Activated naive CD8-positive, alpha-beta T cell treated with anti-CD3 and anti-CD28 coated beads, Interleukin-2, amount 50 U/mL, for 24 hours (primary cell): ENCODE measurements at regions not wholly inside any gene's neighbourhood (a gene's known extent, or its start where the extent isn't known, plus 50 kb on each side); places are given as distances from the start of the nearest gene placed in this dataset.
"Not testable (repeated sequence)": the region's sequence is repeated elsewhere in the genome, so short reads cannot be mapped to it uniquely, and the experiment has no call there.

ENCODE experiments used
- ATAC-seq: fragments of 150-1000 bp; cut with Tn5 transposase; one replicate; pipeline ENCODE4 v1.10.0; 2021
- DNase-seq: peaks from one replicate; pipeline ENCODE4 v3.0.0; 2021
- H3K27ac Mint-ChIP-seq: one replicate; pipeline ENCODE4 v1.8.0; 2021; ENCODE audit warnings: mild to moderate bottlenecking, mixed read lengths
- H3K27me3 Mint-ChIP-seq: one replicate; pipeline ENCODE4 v1.8.0; 2021; ENCODE audit warnings: mixed read lengths
- H3K36me3 Mint-ChIP-seq: one replicate; pipeline ENCODE4 v1.8.0; 2021; ENCODE audit warnings: low read depth, mixed read lengths
- H3K4me1 Mint-ChIP-seq: one replicate; pipeline ENCODE4 v1.8.0; 2021; ENCODE audit warnings: mixed read lengths
- H3K4me3 Mint-ChIP-seq: one replicate; pipeline ENCODE4 v1.8.0; 2021; ENCODE audit warnings: mild to moderate bottlenecking, moderate library complexity, mixed read lengths
- H3K9me3 Mint-ChIP-seq: one replicate; pipeline ENCODE4 v1.8.0; 2021; ENCODE audit warnings: mixed read lengths

DNA sequence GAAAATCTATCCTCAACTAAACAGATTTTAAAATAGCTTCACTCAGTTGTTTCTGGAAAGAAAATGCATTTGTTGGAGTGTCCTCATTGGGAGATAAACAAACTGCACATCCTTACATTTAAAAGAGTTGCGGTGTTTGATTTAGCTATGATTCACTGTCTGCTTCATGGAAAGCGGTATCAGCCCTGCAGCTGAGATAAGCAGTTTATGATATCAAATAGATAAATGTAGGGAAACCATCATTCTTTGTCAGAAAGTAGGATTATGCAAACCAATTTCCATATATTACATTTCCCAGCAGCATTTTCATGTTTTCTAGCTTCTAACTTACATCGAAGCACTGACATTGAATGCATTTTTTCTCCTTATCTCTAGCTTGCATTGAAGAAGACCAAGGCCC, 698.9 kb downstream of the DIPK2A start:
- no peak overlapping the region for H3K4me3 Mint-ChIP-seq
- H3K4me1 Mint-ChIP-seq, result no peaks in the 10 kb centered on the region
- DNase-seq, result no peak
- no peak for ATAC-seq
- no peaks in the 10 kb centered on the region for H3K27me3 Mint-ChIP-seq
- no peak overlapping the region for H3K27ac Mint-ChIP-seq
- H3K9me3 Mint-ChIP-seq, result peaks cover 8% of the 10 kb centered on the region
- H3K36me3 Mint-ChIP-seq, result peaks cover 2% of the 10 kb centered on the region

DNA sequence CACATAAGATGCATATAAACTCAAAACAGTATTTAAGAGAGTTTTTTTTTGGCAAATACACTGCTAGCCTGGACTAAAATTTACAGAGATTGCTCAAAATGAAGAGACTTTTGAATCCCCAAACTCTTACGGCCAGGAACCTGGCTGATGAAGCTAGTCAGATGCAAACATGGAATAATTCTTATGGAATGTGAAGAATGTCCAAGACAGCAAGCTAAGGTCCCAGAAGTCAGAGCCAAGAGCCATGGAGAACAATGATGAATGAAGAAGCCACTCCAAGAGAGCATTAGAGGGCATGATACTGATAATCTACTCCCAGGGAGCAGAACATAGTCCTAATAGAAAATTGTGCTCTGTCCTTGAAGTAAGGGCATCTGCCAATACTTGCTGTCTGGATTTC, 705.5 kb downstream of the DIPK2A start:
- H3K27ac Mint-ChIP-seq, result no peak overlapping the region
- no peaks in the 10 kb centered on the region for H3K4me1 Mint-ChIP-seq
- H3K36me3 Mint-ChIP-seq, result no peaks in the 10 kb centered on the region
- H3K9me3 Mint-ChIP-seq, result peaks cover 4% of the 10 kb centered on the region
- ATAC-seq (no peak), DNase-seq (no peak)
- H3K4me3 Mint-ChIP-seq, result no peak overlapping the region
- H3K27me3 Mint-ChIP-seq, result no peaks in the 10 kb centered on the region

DNA sequence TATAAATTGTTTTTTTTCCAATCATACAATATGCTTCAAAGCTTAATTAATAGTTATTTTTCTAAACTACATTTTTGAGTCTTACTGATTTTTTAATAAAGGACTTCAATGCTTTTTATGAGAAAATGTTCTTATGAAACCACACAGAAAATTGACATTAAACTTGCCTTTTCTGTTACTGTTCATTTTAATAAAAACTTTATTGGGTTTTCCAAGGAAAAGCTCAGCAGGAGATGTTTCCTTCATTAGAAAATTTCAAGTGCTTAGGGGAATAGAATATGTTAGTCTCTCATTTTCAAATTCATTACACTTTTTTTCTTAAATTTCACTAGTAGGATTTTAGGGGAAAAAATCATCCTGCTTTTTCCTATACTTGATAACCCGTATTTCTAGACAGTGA, 711.4 kb downstream of the DIPK2A start:
- no peak for DNase-seq
- no peaks in the 10 kb centered on the region for H3K27me3 Mint-ChIP-seq
- peaks cover 4% of the 10 kb centered on the region for H3K9me3 Mint-ChIP-seq
- no peak for ATAC-seq
- H3K4me3 Mint-ChIP-seq, result no peak overlapping the region
- H3K36me3 Mint-ChIP-seq, result no peaks in the 10 kb centered on the region
- no peak overlapping the region for H3K27ac Mint-ChIP-seq
- H3K4me1 Mint-ChIP-seq, result no peaks in the 10 kb centered on the region

GRCh38 chr3:144687862-144688261, 716.2 kb downstream of the DIPK2A start:
- no peak for DNase-seq
- no peaks in the 10 kb centered on the region for H3K4me1 Mint-ChIP-seq
- no peak for ATAC-seq
- no peaks in the 10 kb centered on the region for H3K27me3 Mint-ChIP-seq
- H3K27ac Mint-ChIP-seq, result no peak overlapping the region
- H3K4me3 Mint-ChIP-seq, result no peak overlapping the region
- H3K36me3 Mint-ChIP-seq, result no peaks in the 10 kb centered on the region
- H3K9me3 Mint-ChIP-seq, result no peaks in the 10 kb centered on the region

DNA sequence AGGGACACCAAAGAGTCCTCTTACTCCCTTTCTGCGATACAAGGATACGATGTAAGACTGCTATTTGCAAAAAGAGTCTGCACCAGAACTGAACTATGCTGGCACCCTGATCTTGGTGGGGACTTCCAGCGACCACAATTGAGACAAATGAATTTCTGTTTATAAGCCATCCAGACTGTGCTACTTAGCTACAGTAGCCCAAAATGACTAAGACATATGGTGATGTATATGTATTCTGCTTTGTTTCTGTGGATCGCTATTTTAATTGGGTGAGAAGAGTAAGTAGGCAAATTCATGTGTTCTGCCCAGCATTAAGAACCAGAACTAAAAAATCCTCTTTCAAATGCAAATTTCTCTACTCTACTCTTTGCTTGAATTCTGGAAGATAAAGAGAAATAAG, 720.9 kb downstream of the DIPK2A start:
- Mint-ChIP-seq H3K27ac (no peak overlapping the region), H3K4me3 (no peak overlapping the region), H3K27me3 (no peaks in the 10 kb centered on the region), H3K9me3 (no peaks in the 10 kb centered on the region), H3K36me3 (no peaks in the 10 kb centered on the region), H3K4me1 (no peaks in the 10 kb centered on the region)
- ATAC-seq (no peak), DNase-seq (no peak)

GRCh38 chr3:144708437-144708836, 736.8 kb downstream of the DIPK2A start:
- no peak overlapping the region for H3K27ac Mint-ChIP-seq
- no peaks in the 10 kb centered on the region for H3K27me3 Mint-ChIP-seq
- no peak overlapping the region for H3K4me3 Mint-ChIP-seq
- DNase-seq (no peak), ATAC-seq (no peak)
- H3K36me3 Mint-ChIP-seq, result no peaks in the 10 kb centered on the region
- H3K4me1 Mint-ChIP-seq, result no peaks in the 10 kb centered on the region
- peaks cover 5% of the 10 kb centered on the region for H3K9me3 Mint-ChIP-seq

GRCh38 chr3:144737281-144737680, 765.7 kb downstream of the DIPK2A start:
- Mint-ChIP-seq H3K9me3 (no peaks in the 10 kb centered on the region), H3K27me3 (no peaks in the 10 kb centered on the region), H3K4me1 (no peaks in the 10 kb centered on the region), H3K27ac (no peak overlapping the region), H3K4me3 (no peak overlapping the region), H3K36me3 (no peaks in the 10 kb centered on the region)
- ATAC-seq (no peak), DNase-seq (no peak)

- Mint-ChIP-seq H3K4me3 (no peak overlapping the region), H3K27ac (no peak overlapping the region), H3K9me3 (no peaks in the 10 kb centered on the region), H3K27me3 (no peaks in the 10 kb centered on the region), H3K4me1 (no peaks in the 10 kb centered on the region), H3K36me3 (no peaks in the 10 kb centered on the region)
- no peak for ATAC-seq
- DNase-seq, result no peak
These were observed 771.6 kb downstream of the DIPK2A start for GRCh38 chr3:144743225-144743668.

GRCh38 chr3:144744473-144744872, 772.9 kb downstream of the DIPK2A start:
- no peak for ATAC-seq
- H3K36me3 Mint-ChIP-seq, result no peaks in the 10 kb centered on the region
- no peak overlapping the region for H3K27ac Mint-ChIP-seq
- H3K4me1 Mint-ChIP-seq, result no peaks in the 10 kb centered on the region
- no peaks in the 10 kb centered on the region for H3K9me3 Mint-ChIP-seq
- DNase-seq, result no peak
- no peak overlapping the region for H3K4me3 Mint-ChIP-seq
- H3K27me3 Mint-ChIP-seq, result no peaks in the 10 kb centered on the region

DNA sequence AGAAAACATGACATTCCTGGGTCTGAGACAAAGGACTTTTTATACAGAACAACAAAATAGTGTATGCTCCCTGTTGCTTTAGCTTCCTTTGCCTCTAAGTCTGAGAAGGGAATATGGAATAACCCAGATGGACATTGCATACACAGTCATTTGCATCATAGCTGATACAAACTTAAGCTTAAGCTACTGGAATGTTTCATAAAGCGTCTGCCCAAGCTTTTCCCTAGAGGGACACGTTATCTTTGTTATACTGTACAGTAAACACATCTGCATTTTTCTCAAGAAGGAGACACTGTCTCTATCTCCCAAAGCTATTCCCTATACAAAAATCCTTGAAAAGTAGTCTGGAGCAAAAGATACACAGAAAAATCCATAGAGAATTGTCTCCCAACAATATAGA, 775.0 kb downstream of the DIPK2A start:
- no peak overlapping the region for H3K27ac Mint-ChIP-seq
- H3K36me3 Mint-ChIP-seq, result no peaks in the 10 kb centered on the region
- H3K9me3 Mint-ChIP-seq, result no peaks in the 10 kb centered on the region
- H3K4me1 Mint-ChIP-seq, result no peaks in the 10 kb centered on the region
- ATAC-seq (no peak), DNase-seq (no peak)
- no peak overlapping the region for H3K4me3 Mint-ChIP-seq
- no peaks in the 10 kb centered on the region for H3K27me3 Mint-ChIP-seq

DNA sequence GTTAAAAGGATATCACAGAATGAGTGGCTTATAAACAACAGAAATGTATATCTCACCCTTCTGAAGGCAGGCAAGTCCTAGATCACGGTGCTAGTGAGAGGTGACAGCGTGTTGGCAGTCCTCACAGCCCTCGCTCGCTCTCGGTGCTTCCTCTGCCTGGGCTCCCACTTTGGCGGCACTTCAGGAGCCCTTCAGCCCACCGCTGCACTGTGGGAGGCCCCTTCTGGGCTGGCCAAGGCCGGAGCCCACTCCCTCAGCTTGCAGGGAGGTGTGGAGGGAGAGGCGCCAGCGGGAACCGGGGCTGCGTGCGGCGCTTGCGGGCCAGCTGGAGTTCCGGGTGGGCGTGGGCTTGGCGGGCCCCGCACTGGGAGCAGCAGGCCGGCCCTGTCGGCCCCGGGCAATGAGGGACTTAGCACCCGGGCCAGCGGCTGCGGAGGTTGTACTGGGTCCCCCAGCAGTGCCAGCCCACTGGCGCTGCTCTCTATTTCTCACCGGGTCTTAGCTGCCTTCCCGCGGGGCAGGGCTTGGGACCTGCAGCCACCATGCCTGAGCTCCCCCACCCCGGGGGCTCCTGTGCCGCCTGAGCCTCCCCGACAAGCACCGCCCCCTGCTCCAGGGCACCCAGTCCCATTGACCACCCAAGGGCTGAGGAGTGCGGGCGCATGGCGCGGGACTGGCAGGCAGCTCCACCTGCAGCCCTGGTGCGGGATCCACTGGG, 778.1 kb downstream of the DIPK2A start:
- H3K9me3 Mint-ChIP-seq, H3K27me3 Mint-ChIP-seq, H3K36me3 Mint-ChIP-seq, DNase-seq, H3K4me3 Mint-ChIP-seq, H3K27ac Mint-ChIP-seq, ATAC-seq, H3K4me1 Mint-ChIP-seq: not testable (repeated sequence)

GRCh38 chr3:144754076-144754783, 782.6 kb downstream of the DIPK2A start:
- Mint-ChIP-seq H3K27me3 (no peaks in the 10 kb centered on the region), H3K4me3 (no peak overlapping the region), H3K9me3 (no peaks in the 10 kb centered on the region), H3K36me3 (no peaks in the 10 kb centered on the region), H3K27ac (no peak overlapping the region), H3K4me1 (no peaks in the 10 kb centered on the region)
- no peak for ATAC-seq
- no peak for DNase-seq

- H3K4me1 Mint-ChIP-seq, result no peaks in the 10 kb centered on the region
- ATAC-seq, result no peak
- no peak overlapping the region for H3K27ac Mint-ChIP-seq
- H3K27me3 Mint-ChIP-seq, result no peaks in the 10 kb centered on the region
- DNase-seq, result no peak
- no peaks in the 10 kb centered on the region for H3K9me3 Mint-ChIP-seq
- no peaks in the 10 kb centered on the region for H3K36me3 Mint-ChIP-seq
- H3K4me3 Mint-ChIP-seq, result no peak overlapping the region
These were observed 785.2 kb downstream of the DIPK2A start for GRCh38 chr3:144756704-144757440.

DNA sequence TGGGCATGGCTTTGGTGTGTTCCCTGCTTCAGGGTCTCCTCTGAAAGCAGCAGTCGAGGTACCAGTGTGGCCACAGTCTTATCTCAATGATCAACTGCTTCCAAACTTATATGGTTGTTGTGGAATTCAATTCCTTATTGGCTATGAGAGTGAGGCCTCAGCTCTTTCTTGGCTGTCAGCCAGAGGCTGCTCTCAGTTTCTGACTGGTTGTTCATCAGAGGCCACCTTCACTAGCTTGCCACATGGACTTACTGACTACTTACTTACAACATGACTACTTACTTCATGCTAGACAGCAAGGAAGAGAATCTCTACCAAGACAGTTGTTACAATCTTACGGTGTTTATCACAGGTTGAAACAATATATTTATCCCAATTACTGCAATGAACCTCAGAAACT, 789.2 kb downstream of the DIPK2A start:
- H3K4me1 Mint-ChIP-seq, result no peaks in the 10 kb centered on the region
- H3K27me3 Mint-ChIP-seq, result no peaks in the 10 kb centered on the region
- H3K27ac Mint-ChIP-seq, result no peak overlapping the region
- no peaks in the 10 kb centered on the region for H3K36me3 Mint-ChIP-seq
- H3K4me3 Mint-ChIP-seq, result no peak overlapping the region
- ATAC-seq, result no peak
- no peaks in the 10 kb centered on the region for H3K9me3 Mint-ChIP-seq
- no peak for DNase-seq

DNA sequence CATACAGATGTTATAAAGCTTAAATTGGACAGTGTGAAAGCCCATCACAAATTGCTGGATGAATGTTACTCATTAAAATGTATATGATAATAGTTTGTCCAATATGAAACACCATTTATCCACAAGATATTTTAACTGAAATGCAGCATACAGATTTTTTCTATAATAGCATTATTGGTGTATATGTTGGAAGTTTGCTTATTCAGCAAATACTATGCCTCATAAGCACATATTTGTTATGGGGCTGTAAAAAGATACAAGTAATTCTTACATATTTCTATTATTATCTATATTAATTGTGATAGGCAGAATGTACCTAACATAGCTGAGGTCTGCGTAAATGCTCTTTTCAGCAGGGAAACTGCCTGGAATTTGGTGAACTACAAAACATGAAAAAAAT, 790.5 kb downstream of the DIPK2A start:
- Mint-ChIP-seq H3K4me3 (no peak overlapping the region), H3K4me1 (no peaks in the 10 kb centered on the region), H3K9me3 (no peaks in the 10 kb centered on the region), H3K27ac (no peak overlapping the region), H3K36me3 (no peaks in the 10 kb centered on the region), H3K27me3 (no peaks in the 10 kb centered on the region)
- DNase-seq, result no peak
- ATAC-seq, result no peak
